AG09309 (cell line): ENCODE measurements at regions not wholly inside any gene's neighbourhood (a gene's known extent, or its start where the extent isn't known, plus 50 kb on each side); places are given as distances from the start of the nearest gene placed in this dataset.

ENCODE experiments used
- DNase-seq: peaks from one replicate; pipeline ENCODE4 v3.0.0-alpha.2; 2010; ENCODE audit warnings: low read depth
- H3K4me3 ChIP-seq: 2 replicates; pipeline ENCODE4 v1.5.1; 2011; ENCODE audit warnings: mild to moderate bottlenecking, low read depth, low read length, moderate library complexity; ENCODE audit not compliant: control insufficient read depth
- TF ChIP-seq, protein P1 (sequence below): IDR thresholded peaks from 2 replicates; pipeline ENCODE4 v1.5.1; 2011; ENCODE audit warnings: mild to moderate bottlenecking, low read depth, low read length, inconsistent platforms; ENCODE audit not compliant: insufficient read depth, control insufficient read depth; ENCODE audit errors: missing control alignments

DNA sequence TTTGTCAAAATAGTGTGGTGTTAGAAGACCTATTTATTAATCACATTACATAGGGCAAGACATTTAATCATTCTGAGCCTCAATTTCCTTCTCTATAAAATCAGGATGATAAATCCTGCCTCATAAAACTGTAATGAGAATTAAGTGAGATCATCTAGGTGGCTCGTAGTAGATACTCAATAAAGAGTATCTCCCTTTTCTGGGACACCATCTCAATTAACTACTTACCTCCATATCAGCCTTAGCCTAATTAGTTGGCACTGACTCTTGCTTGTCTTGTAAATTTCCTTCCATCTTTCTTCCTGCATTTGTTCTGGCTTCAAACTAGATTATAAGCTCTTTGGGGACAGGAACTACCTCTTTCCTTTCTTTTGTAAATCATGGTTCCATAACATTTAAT is 102.6 kb upstream of the TNR start:
- TF ChIP-seq, protein P1, sequence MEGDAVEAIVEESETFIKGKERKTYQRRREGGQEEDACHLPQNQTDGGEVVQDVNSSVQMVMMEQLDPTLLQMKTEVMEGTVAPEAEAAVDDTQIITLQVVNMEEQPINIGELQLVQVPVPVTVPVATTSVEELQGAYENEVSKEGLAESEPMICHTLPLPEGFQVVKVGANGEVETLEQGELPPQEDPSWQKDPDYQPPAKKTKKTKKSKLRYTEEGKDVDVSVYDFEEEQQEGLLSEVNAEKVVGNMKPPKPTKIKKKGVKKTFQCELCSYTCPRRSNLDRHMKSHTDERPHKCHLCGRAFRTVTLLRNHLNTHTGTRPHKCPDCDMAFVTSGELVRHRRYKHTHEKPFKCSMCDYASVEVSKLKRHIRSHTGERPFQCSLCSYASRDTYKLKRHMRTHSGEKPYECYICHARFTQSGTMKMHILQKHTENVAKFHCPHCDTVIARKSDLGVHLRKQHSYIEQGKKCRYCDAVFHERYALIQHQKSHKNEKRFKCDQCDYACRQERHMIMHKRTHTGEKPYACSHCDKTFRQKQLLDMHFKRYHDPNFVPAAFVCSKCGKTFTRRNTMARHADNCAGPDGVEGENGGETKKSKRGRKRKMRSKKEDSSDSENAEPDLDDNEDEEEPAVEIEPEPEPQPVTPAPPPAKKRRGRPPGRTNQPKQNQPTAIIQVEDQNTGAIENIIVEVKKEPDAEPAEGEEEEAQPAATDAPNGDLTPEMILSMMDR: no peak
- no peak overlapping the region for H3K4me3 ChIP-seq

DNA sequence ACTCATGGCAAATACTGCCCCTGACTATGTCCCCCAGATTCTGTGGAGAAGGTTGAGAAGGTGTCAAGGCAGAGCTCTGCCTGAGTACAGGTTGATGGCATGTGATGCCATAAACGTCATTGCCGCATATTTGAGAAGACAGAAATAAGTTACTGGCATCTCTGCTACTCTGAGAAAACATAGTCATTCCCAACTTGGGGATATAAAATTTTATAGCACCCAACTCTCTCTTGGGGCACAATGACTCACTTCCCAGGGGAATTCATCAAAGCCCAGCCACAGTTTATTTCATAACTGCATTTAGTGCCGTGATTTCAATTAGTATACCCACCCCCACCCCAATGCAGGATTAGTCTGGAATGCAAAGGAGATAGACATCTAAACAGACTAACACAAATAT is 101.9 kb upstream of the TNR start:
- TF ChIP-seq, protein P1: no peak
- no peak for DNase-seq
- H3K4me3 ChIP-seq: no peak overlapping the region

More for the DNA sequence above, 102.6 kb upstream of the TNR start:
- no peak for DNase-seq

DNA sequence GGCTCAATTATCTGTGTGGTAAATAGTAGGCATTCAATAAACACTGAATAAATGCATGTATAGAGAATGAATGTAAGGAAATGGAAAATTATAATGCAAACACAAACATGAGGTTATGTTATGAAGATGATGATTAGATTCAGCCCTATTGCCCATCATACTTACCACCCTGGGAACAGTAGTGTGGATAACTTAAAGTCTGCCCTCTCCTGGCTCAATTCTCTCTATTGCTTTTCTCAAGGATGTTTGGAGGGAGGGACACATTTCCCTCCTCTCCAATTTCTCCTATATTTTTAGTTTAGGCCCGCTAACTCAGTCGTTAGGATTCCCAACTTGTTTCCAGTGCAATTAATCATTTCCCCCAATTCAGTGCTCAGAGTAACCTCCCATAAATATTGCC is 101.5 kb upstream of the TNR start:
- DNase-seq: no peak
- H3K4me3 ChIP-seq: no peak overlapping the region
- TF ChIP-seq, protein P1: no peak

DNA sequence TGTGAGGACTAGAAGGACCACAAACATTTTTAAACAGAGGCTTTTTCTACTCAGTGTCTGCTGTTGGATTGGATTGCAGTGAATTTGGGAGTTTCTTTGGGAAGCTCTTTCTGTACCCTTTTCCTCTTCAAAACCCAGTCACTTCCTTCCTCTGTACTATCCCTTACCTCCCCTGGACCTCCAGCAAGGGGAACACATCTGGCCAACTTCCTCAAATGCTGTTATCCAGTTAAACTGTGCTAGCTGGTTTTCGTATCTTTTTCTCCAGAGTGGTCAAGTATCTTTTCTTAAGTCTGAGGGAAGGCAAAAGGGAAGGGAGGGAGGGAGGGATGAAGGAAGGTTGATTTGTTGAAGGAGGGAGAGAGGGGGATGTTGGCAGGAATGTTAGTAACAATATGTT is 99.2 kb upstream of the TNR start:
- H3K4me3 ChIP-seq: no peak overlapping the region
- TF ChIP-seq, protein P1: no peak
- no peak for DNase-seq

DNA sequence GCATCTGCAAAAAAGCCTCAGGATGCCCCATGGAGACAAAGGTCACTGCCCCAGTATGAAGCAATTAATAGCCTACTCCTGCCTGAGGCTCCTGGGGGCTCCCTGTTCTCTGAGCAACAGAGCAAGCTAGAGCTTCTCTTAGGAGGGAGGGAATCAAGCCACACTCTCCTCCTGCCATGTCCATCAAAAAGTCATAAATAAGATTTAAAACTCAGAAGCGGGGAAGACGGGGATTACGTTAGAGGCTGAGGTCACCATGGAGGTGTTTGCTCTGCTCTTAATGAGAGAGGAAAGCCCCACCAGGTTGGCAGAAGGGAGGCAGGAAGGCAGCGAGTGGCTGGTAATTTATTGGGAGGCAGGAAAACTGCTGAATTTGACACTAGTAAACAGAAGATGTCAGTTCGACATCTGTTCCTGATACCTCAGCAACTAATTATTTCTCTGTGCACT is 98.4 kb upstream of the TNR start:
- TF ChIP-seq, protein P1: no peak
- H3K4me3 ChIP-seq: no peak overlapping the region
- DNase-seq: no peak

DNA sequence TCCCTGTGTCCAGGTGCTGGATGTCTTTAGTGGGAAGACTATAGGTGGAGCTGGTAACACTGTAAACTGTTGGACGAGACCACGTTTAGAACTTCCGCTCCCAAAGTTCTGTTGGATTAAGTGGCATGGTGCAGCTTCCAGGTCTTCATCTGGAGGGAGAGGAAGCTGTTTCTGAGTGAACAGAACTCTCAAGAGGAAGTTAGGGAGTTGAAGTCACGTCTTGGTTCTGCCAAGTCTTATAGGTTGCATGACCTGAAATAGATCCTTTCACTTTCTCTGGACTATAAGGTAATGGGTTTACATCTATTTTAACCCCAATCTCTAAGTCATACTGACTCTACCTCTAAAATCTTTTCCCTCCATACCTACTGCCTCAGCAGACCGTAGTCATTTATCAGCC is 97.4 kb upstream of the TNR start:
- DNase-seq: no peak
- TF ChIP-seq, protein P1: no peak
- no peak overlapping the region for H3K4me3 ChIP-seq
